HG02798 (cell line): ENCODE measurements at regions not wholly inside any gene's neighbourhood (a gene's known extent, or its start where the extent isn't known, plus 50 kb on each side); places are given as distances from the start of the nearest gene placed in this dataset.

Experiments used
- ATAC-seq: cut with Tn5 transposase; IDR thresholded peaks from one replicate; pipeline ENCODE4 v1.9.1; 2021; ENCODE audit warnings: mild to moderate bottlenecking; ENCODE audit not compliant: unreplicated experiment, poor library complexity

GRCh38 chr3:6512172-6512800, 348.6 kb upstream of the GRM7 start:
- no peak for ATAC-seq

- no peak for ATAC-seq
Observed at GRCh38 chr3:6516143-6516542, 344.8 kb upstream of the GRM7 start.

- no peak for ATAC-seq
Observed at GRCh38 chr3:6516694-6517093, 344.2 kb upstream of the GRM7 start.

GRCh38 chr3:6518709-6519345, 342.1 kb upstream of the GRM7 start:
- ATAC-seq: no peak

- ATAC-seq: no peak
Observed at GRCh38 chr3:6521369-6522113, 339.4 kb upstream of the GRM7 start.

GRCh38 chr3:6522191-6522590, 338.7 kb upstream of the GRM7 start:
- no peak for ATAC-seq

- ATAC-seq: no peak
Observed at GRCh38 chr3:6523043-6523442, 337.9 kb upstream of the GRM7 start.

- no peak for ATAC-seq
Observed at GRCh38 chr3:6524479-6524878, 336.4 kb upstream of the GRM7 start.

GRCh38 chr3:6526321-6526720, 334.6 kb upstream of the GRM7 start:
- no peak for ATAC-seq

GRCh38 chr3:6526861-6527260, 334.1 kb upstream of the GRM7 start:
- peak; percentile 45 for ATAC-seq

- ATAC-seq: no peak
Observed at GRCh38 chr3:6528951-6529350, 332.0 kb upstream of the GRM7 start.

GRCh38 chr3:6531153-6531552, 329.8 kb upstream of the GRM7 start:
- no peak for ATAC-seq

- ATAC-seq: no peak
Observed at GRCh38 chr3:6532101-6532500, 328.8 kb upstream of the GRM7 start.

GRCh38 chr3:6540981-6541380, 319.9 kb upstream of the GRM7 start:
- ATAC-seq: no peak

- ATAC-seq: no peak
Observed at GRCh38 chr3:6542795-6543194, 318.1 kb upstream of the GRM7 start.

- no peak for ATAC-seq
Observed at GRCh38 chr3:6549296-6549695, 311.6 kb upstream of the GRM7 start.

GRCh38 chr3:6551165-6551564, 309.8 kb upstream of the GRM7 start:
- no peak for ATAC-seq

GRCh38 chr3:6560259-6560658, 300.7 kb upstream of the GRM7 start:
- ATAC-seq: no peak

- no peak for ATAC-seq
Observed at GRCh38 chr3:6567241-6567640, 293.7 kb upstream of the GRM7 start.

GRCh38 chr3:6568999-6569493, 291.9 kb upstream of the GRM7 start:
- ATAC-seq: no peak

- ATAC-seq: no peak
Observed at GRCh38 chr3:6571448-6571847, 289.5 kb upstream of the GRM7 start.
